GM12864 (cell line): ENCODE measurements at regions not wholly inside any gene's neighbourhood (a gene's known extent, or its start where the extent isn't known, plus 50 kb on each side); places are given as distances from the start of the nearest gene placed in this dataset.
"Not testable (repeated sequence)": the region's sequence is repeated elsewhere in the genome, so short reads cannot be mapped to it uniquely, and the experiment has no call there.

Experiments
- DNase-seq: peaks from one replicate; pipeline ENCODE4 v3.0.0-alpha.2; 2011; ENCODE audit warnings: low read depth
- H3K4me3 ChIP-seq: 2 replicates; pipeline ENCODE4 v1.5.1; 2011; ENCODE audit warnings: mild to moderate bottlenecking, low read depth, low read length, control low read depth
- TF ChIP-seq, protein P1 (sequence below): IDR thresholded peaks from 2 replicates; pipeline ENCODE4 v1.5.1; 2011; ENCODE audit warnings: low read depth, mild to moderate bottlenecking, moderate library complexity, low read length, control low read depth, inconsistent platforms; ENCODE audit errors: missing control alignments

DNA sequence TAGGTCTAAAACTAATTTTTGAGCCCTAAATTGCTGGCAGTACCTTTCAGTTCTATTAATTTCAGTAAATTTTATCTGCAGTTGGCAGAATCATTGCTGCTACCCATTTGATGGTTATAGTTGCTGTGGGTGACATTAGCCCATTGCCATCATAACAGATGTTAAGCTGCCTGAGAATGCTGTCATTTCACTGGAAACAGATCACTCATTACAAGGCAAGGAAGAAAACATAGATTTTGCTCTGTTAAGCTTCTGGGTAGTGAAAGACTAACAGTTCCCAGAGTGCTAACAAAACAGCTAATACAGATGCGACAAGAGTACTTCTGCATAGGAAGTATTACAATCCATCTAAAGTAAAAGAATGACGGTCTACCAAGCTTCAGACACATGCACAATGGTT is 213.2 kb downstream of the SPANXN3 start:
- TF ChIP-seq, protein P1, sequence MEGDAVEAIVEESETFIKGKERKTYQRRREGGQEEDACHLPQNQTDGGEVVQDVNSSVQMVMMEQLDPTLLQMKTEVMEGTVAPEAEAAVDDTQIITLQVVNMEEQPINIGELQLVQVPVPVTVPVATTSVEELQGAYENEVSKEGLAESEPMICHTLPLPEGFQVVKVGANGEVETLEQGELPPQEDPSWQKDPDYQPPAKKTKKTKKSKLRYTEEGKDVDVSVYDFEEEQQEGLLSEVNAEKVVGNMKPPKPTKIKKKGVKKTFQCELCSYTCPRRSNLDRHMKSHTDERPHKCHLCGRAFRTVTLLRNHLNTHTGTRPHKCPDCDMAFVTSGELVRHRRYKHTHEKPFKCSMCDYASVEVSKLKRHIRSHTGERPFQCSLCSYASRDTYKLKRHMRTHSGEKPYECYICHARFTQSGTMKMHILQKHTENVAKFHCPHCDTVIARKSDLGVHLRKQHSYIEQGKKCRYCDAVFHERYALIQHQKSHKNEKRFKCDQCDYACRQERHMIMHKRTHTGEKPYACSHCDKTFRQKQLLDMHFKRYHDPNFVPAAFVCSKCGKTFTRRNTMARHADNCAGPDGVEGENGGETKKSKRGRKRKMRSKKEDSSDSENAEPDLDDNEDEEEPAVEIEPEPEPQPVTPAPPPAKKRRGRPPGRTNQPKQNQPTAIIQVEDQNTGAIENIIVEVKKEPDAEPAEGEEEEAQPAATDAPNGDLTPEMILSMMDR: no peak
- no peak overlapping the region for H3K4me3 ChIP-seq

DNA sequence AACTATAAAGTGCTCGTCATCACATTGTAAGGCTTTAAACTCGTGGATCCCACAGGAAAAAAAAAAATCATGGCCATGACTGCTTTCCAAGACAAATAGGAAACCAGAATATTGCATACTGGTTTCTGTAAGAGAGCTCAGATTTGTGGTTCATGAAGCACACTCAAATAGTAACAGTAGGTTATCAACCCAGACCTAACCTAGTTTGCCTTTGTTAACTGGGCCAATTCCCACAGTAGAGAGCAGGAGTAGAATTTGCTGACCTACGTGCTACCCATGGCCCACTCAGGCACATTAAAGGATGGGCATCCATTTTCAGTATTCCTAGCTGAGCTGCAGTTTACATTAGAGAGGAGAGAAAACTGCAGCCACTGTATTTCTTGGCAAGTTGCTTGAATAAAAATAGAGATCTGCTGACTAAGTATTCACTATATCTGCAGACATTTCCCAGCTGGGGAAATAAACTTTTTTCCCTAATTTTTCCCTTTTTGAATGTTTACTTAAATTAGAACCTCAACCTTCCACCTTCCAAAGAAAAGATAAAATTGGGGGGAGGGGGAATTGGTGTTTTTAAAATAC is 218.5 kb downstream of the SPANXN3 start:
- no peak overlapping the region for H3K4me3 ChIP-seq
- DNase-seq: no peak
- TF ChIP-seq, protein P1: no peak

More for the DNA sequence above, 213.2 kb downstream of the SPANXN3 start:
- no peak for DNase-seq

DNA sequence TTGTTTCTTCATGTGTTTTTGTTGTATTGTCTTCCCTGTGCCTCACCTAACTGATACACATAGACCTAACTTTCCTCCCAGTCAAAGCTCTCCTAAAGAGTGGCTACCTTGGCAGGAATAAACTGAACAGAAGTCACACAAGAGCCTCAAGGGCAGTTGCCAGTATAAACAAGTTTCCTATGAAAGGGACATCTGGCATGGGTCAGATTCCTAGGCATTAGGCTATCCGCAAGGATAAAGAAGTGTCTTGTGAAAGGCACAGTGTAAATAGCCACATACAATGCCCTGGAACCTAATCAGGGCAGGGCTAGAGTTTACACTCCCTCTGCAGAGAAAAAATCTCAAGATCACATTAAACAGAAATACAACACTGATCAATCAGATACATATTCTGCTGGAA is 220.8 kb downstream of the SPANXN3 start:
- H3K4me3 ChIP-seq: no peak overlapping the region
- DNase-seq: no peak
- TF ChIP-seq, protein P1: no peak

DNA sequence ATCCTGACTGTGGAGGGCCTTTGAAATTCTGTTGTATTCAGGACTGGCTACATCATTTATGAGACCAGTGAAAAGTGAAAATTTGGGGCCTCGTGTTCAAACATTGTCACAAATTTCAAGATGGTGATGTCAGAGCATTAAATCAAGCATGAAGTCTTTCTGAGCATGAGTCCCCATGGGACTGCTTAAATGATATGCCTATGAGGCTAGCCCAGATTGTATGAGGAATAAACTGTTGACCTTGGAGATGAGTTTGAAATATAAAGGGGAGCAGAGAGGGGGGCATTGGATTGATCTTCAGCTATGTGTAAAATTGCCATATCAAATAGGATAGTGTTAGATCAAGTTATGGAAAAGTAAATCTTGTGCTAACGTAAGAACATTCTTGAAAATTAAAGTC is 230.0 kb downstream of the SPANXN3 start:
- no peak overlapping the region for H3K4me3 ChIP-seq
- DNase-seq: no peak
- TF ChIP-seq, protein P1: no peak

DNA sequence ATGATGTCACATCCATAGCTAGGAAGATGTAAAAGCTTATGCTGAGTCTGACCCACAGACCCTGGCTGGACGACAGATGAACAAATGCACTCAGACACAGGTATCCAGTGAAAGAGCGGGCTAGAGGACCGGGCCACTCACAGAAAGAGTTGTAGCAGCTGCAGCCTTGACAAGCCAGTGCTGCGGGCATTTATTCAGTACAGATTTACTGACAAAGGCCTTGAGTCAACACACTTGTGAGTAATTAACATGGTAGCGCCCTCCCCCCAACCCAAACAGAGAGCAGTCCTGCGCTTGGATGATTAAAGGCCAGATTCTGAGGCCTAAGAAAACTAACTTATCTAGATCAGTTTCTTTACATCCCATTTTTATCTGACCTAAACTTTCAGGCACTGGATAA is 244.6 kb downstream of the SPANXN4 start:
- H3K4me3 ChIP-seq: no peak overlapping the region
- DNase-seq: no peak
- TF ChIP-seq, protein P1: no peak

DNA sequence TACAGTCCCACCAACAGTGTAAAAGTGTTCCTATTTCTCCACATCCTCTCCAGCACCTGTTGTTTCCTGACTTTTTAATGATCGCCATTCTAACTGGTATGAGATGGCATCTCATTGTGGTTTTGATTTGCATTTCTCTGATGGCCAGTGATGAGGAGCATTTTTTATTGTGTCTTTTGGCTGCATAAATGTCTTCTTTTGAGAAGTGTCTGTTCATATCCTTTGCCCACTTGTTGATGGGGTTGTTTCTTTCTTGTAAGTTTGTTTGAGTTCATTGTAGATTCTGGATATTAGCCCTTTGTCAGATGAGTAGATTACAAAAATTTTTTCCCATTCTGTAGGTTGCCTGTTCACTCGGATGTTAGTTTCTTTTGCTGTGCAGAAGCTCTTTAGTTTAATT is 218.9 kb downstream of the SPANXN4 start:
- H3K4me3 ChIP-seq, DNase-seq: not testable (repeated sequence)

DNA sequence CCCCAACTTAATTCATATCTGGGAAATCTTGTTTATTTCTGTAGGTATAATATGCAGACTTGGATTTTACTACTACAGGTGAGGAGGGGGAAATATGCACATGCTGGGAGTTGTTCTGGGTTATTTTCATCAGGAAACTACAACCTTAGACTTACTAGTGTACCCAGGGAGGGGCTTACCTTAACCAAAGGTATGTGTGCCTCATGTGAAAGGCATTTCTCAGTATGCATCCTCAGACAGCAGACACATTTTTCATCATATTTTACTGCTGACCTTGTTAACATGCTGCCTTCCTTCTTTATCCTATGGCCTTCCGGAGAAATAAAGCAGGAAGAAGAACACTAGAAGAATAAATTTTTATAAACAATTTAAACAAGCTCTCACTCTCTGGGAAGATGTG is 214.9 kb downstream of the SPANXN4 start:
- TF ChIP-seq, protein P1: no peak
- H3K4me3 ChIP-seq: no peak overlapping the region
- DNase-seq: no peak
